ENCODE measurements at regions not wholly inside any gene's neighbourhood (a gene's known extent, or its start where the extent isn't known, plus 50 kb on each side); places are given as distances from the start of the nearest gene placed in this dataset.

DNA sequence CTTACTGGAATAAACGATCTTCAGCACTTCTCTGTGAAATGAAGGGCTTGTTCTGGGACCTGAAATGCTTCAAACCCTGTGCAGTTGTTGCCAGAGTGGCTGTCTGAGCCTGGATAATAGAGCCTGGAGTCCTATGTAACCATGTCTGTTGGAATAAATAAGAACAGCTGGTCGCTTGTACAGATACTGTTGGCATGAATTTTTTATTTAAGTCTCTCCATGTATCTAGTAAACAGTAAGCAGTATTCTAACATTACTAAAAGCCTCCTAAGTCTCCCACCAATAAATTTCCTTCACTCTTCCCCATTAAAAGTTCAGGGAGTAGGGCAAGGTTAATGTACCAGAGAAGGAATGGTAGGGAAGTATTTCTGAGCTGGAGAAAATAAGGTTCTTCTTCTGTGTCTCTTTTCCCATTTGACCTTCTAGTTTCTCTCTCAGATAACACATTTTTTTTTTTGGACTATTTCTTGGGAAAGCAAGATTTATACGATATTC is 227.5 kb downstream of the PRL start:
- WGBS, 2 experiments (ENCODE audit: insufficient coverage in 1 of 2, insufficient read length in 1 of 2) = 96 to 100% methylated on average over 3 of the region's 3 CpGs
- peaks cover 14% of the 10 kb centered on the region for H3K9me3 ChIP-seq (ENCODE audit: control insufficient read depth, low read length)
- Mint-ChIP-seq H3K4me1 (peaks cover 16% of the 10 kb centered on the region), H3K9me3 (no peaks in the 10 kb centered on the region), H3K36me3 (ENCODE audit: low read depth) (peaks cover 29% of the 10 kb centered on the region), H3K27me3 (ENCODE audit: insufficient read depth) (no peaks in the 10 kb centered on the region), H3K27ac (peak overlapping the region; percentile 20), H3K4me3 (no peak overlapping the region)
- H3K4me3 ChIP-seq (ENCODE audit: low read length) = no peak overlapping the region
- DNase-seq = no peak
- H3K9ac ChIP-seq (ENCODE audit: extremely low read depth, low read length, poor library complexity, severe bottlenecking) = no peak overlapping the region
- H3K27me3 ChIP-seq (ENCODE audit: control insufficient read depth, insufficient read depth, low read length, poor library complexity, severe bottlenecking) = no peaks in the 10 kb centered on the region
- no peaks in the 10 kb centered on the region for H3K4me1 ChIP-seq (ENCODE audit: control insufficient read depth, insufficient read depth, low read length)
- peaks cover 52% of the 10 kb centered on the region for H3K36me3 ChIP-seq (ENCODE audit: control insufficient read depth, insufficient read depth, low read length)
- TF ChIP-seq, protein P1, sequence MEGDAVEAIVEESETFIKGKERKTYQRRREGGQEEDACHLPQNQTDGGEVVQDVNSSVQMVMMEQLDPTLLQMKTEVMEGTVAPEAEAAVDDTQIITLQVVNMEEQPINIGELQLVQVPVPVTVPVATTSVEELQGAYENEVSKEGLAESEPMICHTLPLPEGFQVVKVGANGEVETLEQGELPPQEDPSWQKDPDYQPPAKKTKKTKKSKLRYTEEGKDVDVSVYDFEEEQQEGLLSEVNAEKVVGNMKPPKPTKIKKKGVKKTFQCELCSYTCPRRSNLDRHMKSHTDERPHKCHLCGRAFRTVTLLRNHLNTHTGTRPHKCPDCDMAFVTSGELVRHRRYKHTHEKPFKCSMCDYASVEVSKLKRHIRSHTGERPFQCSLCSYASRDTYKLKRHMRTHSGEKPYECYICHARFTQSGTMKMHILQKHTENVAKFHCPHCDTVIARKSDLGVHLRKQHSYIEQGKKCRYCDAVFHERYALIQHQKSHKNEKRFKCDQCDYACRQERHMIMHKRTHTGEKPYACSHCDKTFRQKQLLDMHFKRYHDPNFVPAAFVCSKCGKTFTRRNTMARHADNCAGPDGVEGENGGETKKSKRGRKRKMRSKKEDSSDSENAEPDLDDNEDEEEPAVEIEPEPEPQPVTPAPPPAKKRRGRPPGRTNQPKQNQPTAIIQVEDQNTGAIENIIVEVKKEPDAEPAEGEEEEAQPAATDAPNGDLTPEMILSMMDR (conservative IDR thresholded peaks at IDR 0.05) = no peak
- H3K27ac ChIP-seq (ENCODE audit: low read depth, low read length) = no peak overlapping the region

DNA sequence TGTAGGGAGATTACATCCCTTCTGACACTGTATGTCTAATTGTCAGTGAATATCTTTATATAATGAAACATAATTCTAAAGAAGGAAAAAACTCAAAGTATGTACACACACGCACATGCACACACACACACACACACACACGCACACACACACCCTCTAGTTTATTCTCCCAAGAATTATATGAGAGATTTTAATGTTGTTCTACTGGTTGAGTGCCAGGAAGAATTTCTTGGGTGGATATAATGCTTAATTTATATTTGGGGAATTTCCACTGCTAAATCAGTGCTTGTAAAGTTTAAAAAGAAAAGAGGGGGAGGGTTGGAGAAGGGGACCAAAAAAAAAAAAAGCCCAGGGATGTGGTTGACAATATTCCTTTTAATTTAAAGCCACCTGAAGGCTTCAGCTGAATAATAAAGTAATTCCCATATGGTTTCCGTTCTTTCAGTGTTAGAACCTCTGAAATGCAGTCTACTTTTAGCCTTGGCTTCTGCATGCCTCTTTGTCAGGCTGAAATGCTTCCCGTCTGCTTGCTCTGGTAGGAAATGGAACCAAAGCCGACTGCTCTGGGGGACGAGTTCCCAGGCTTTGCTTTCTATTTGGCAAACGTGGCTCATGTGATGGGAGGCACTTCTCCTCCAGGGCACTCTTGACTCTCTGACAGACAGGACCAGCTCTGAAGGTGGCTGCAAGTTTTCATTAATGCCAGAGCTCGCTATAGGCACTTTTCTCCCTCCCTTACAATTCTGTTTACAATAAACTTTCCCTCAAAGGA is 225.4 kb downstream of the PRL start:
- Histone ChIP-seq H3K27ac (ENCODE audit: low read depth, low read length) (peak overlapping the region; percentile 22), H3K4me3 (ENCODE audit: low read length) (no peak overlapping the region), H3K27me3 (ENCODE audit: control insufficient read depth, insufficient read depth, low read length, poor library complexity, severe bottlenecking) (no peaks in the 10 kb centered on the region), H3K9me3 (ENCODE audit: control insufficient read depth, low read length) (peaks cover 16% of the 10 kb centered on the region), H3K36me3 (ENCODE audit: control insufficient read depth, insufficient read depth, low read length) (peaks cover 53% of the 10 kb centered on the region), H3K4me1 (ENCODE audit: control insufficient read depth, insufficient read depth, low read length) (no peaks in the 10 kb centered on the region), H3K9ac (ENCODE audit: extremely low read depth, low read length, poor library complexity, severe bottlenecking) (no peak overlapping the region)
- H3K4me3 Mint-ChIP-seq = no peak overlapping the region
- H3K36me3 Mint-ChIP-seq (ENCODE audit: low read depth) = peaks cover 35% of the 10 kb centered on the region
- no peak for DNase-seq
- 73 to 81% methylated on average over 3 to 6 of the region's 8 CpGs for WGBS, 2 experiments (ENCODE audit: insufficient coverage in 1 of 2, insufficient read length in 1 of 2)
- peaks cover 16% of the 10 kb centered on the region for H3K4me1 Mint-ChIP-seq
- TF ChIP-seq, protein P1 (conservative IDR thresholded peaks at IDR 0.05) = no peak
- no peaks in the 10 kb centered on the region for H3K27me3 Mint-ChIP-seq (ENCODE audit: insufficient read depth)
- H3K9me3 Mint-ChIP-seq = peaks cover 3% of the 10 kb centered on the region
- peak overlapping the region; percentile 62 for H3K27ac Mint-ChIP-seq

DNA sequence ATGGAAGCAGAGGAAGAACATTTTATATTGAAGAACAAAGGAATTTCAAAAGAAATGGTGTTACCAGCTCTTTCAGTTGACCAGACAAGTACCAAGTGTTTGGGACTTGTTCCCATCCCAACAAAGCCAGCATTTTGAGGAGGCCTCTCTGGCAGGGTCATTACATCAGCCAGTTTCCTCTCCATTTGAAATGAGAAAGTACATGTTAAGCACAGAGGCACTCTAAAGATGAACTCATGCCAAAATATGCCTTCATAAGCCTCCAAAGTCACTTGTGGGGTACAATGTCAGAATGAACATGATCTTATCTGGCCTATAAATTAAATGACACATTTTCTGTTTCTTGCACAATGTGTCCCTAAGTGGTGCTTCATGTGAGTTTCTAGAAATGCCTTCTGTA is 223.9 kb downstream of the PRL start:
- H3K27me3 ChIP-seq (ENCODE audit: control insufficient read depth, insufficient read depth, low read length, poor library complexity, severe bottlenecking) = no peaks in the 10 kb centered on the region
- no peak overlapping the region for H3K4me3 ChIP-seq (ENCODE audit: low read length)
- Mint-ChIP-seq H3K36me3 (ENCODE audit: low read depth) (peaks cover 35% of the 10 kb centered on the region), H3K4me1 (peaks cover 7% of the 10 kb centered on the region), H3K4me3 (no peak overlapping the region), H3K27me3 (ENCODE audit: insufficient read depth) (no peaks in the 10 kb centered on the region), H3K9me3 (peaks cover 3% of the 10 kb centered on the region), H3K27ac (no peak overlapping the region)
- no peak for DNase-seq
- TF ChIP-seq, protein P1 (conservative IDR thresholded peaks at IDR 0.05) = no peak
- H3K9me3 ChIP-seq (ENCODE audit: control insufficient read depth, low read length) = peaks cover 16% of the 10 kb centered on the region
- H3K27ac ChIP-seq (ENCODE audit: low read depth, low read length) = no peak overlapping the region
- no peak overlapping the region for H3K9ac ChIP-seq (ENCODE audit: extremely low read depth, low read length, poor library complexity, severe bottlenecking)
- H3K36me3 ChIP-seq (ENCODE audit: control insufficient read depth, insufficient read depth, low read length) = peaks cover 57% of the 10 kb centered on the region
- H3K4me1 ChIP-seq (ENCODE audit: control insufficient read depth, insufficient read depth, low read length) = no peaks in the 10 kb centered on the region

All from endodermal cell (in vitro differentiated cells).